ENCODE measurements at regions not wholly inside any gene's neighbourhood (a gene's known extent, or its start where the extent isn't known, plus 50 kb on each side); places are given as distances from the start of the nearest gene placed in this dataset.

- Histone ChIP-seq H3K4me3 (ENCODE audit: low read depth, low read length) (no peak overlapping the region), H3K79me2 (ENCODE audit: control insufficient read depth, insufficient read depth, low read length, unreplicated experiment) (no peaks in the 10 kb centered on the region), H3K4me1 (ENCODE audit: control insufficient read depth, insufficient read depth, low read length, unreplicated experiment) (peaks cover 11% of the 10 kb centered on the region), H3K27ac (ENCODE audit: low read depth, low read length) (no peak overlapping the region), H3K36me3 (ENCODE audit: insufficient read depth, low read length) (no peaks in the 10 kb centered on the region), H3K27me3 (ENCODE audit: insufficient read depth, low read length) (no peaks in the 10 kb centered on the region), H2AFZ (ENCODE audit: low read length, unreplicated experiment) (no peak overlapping the region)
Observed at GRCh38 chr4:176898791-176899190, 106.1 kb upstream of the VEGFC start.

- peak overlapping the region; percentile 31 for H3K4me3 ChIP-seq (ENCODE audit: low read depth, low read length)
- H3K36me3 ChIP-seq (ENCODE audit: insufficient read depth, low read length): no peaks in the 10 kb centered on the region
- H3K4me1 ChIP-seq (ENCODE audit: control insufficient read depth, insufficient read depth, low read length, unreplicated experiment): peaks cover 20% of the 10 kb centered on the region
- H3K27ac ChIP-seq (ENCODE audit: low read depth, low read length): peak overlapping the region; percentile 86
- no peaks in the 10 kb centered on the region for H3K79me2 ChIP-seq (ENCODE audit: control insufficient read depth, insufficient read depth, low read length, unreplicated experiment)
- H3K27me3 ChIP-seq (ENCODE audit: insufficient read depth, low read length): no peaks in the 10 kb centered on the region
- peak overlapping the region; percentile 11 for H2AFZ ChIP-seq (ENCODE audit: low read length, unreplicated experiment)
Observed at GRCh38 chr4:176902710-176903323, 110.1 kb upstream of the VEGFC start.

- H3K27me3 ChIP-seq (ENCODE audit: insufficient read depth, low read length): no peaks in the 10 kb centered on the region
- H2AFZ ChIP-seq (ENCODE audit: low read length, unreplicated experiment): no peak overlapping the region
- no peak overlapping the region for H3K27ac ChIP-seq (ENCODE audit: low read depth, low read length)
Observed at GRCh38 chr4:176906709-176907108, 114.0 kb upstream of the VEGFC start.

GRCh38 chr4:176910646-176911045 is 117.9 kb upstream of the VEGFC start:
- H3K27me3 ChIP-seq (ENCODE audit: insufficient read depth, low read length): no peaks in the 10 kb centered on the region
- no peaks in the 10 kb centered on the region for H3K4me1 ChIP-seq (ENCODE audit: control insufficient read depth, insufficient read depth, low read length, unreplicated experiment)
- H3K79me2 ChIP-seq (ENCODE audit: control insufficient read depth, insufficient read depth, low read length, unreplicated experiment): no peaks in the 10 kb centered on the region
- no peak overlapping the region for H3K27ac ChIP-seq (ENCODE audit: low read depth, low read length)
- no peak overlapping the region for H2AFZ ChIP-seq (ENCODE audit: low read length, unreplicated experiment)
- H3K4me3 ChIP-seq (ENCODE audit: low read depth, low read length): no peak overlapping the region
- no peaks in the 10 kb centered on the region for H3K36me3 ChIP-seq (ENCODE audit: insufficient read depth, low read length)

More at GRCh38 chr4:176906709-176907108, 114.0 kb upstream of the VEGFC start:
- H3K36me3 ChIP-seq (ENCODE audit: insufficient read depth, low read length): no peaks in the 10 kb centered on the region
- peaks cover 20% of the 10 kb centered on the region for H3K4me1 ChIP-seq (ENCODE audit: control insufficient read depth, insufficient read depth, low read length, unreplicated experiment)
- H3K4me3 ChIP-seq (ENCODE audit: low read depth, low read length): no peak overlapping the region
- H3K79me2 ChIP-seq (ENCODE audit: control insufficient read depth, insufficient read depth, low read length, unreplicated experiment): no peaks in the 10 kb centered on the region

- H3K4me3 ChIP-seq (ENCODE audit: low read depth, low read length): no peak overlapping the region
- peaks cover 32% of the 10 kb centered on the region for H3K4me1 ChIP-seq (ENCODE audit: control insufficient read depth, insufficient read depth, low read length, unreplicated experiment)
- H3K27ac ChIP-seq (ENCODE audit: low read depth, low read length): no peak overlapping the region; the same call in 1 of the 2 replicates
- H3K36me3 ChIP-seq (ENCODE audit: insufficient read depth, low read length): peaks cover 8% of the 10 kb centered on the region; the same call in 1 of the 2 replicates
- H3K79me2 ChIP-seq (ENCODE audit: control insufficient read depth, insufficient read depth, low read length, unreplicated experiment): peaks cover 6% of the 10 kb centered on the region
- no peaks in the 10 kb centered on the region for H3K27me3 ChIP-seq (ENCODE audit: insufficient read depth, low read length)
- H2AFZ ChIP-seq (ENCODE audit: low read length, unreplicated experiment): no peak overlapping the region
Observed at GRCh38 chr4:176919631-176920030, 126.9 kb upstream of the VEGFC start.

- peak overlapping the region; percentile 61 for H2AFZ ChIP-seq (ENCODE audit: low read length, unreplicated experiment)
- peaks cover 6% of the 10 kb centered on the region for H3K79me2 ChIP-seq (ENCODE audit: control insufficient read depth, insufficient read depth, low read length, unreplicated experiment)
- peaks cover 40% of the 10 kb centered on the region for H3K4me1 ChIP-seq (ENCODE audit: control insufficient read depth, insufficient read depth, low read length, unreplicated experiment)
- H3K27ac ChIP-seq (ENCODE audit: low read depth, low read length): peak overlapping the region; percentile 81
- H3K4me3 ChIP-seq (ENCODE audit: low read depth, low read length): peak overlapping the region; percentile 36
- H3K27me3 ChIP-seq (ENCODE audit: insufficient read depth, low read length): no peaks in the 10 kb centered on the region
- peaks cover 8% of the 10 kb centered on the region; the same call in 1 of the 2 replicates for H3K36me3 ChIP-seq (ENCODE audit: insufficient read depth, low read length)
Observed at GRCh38 chr4:176920694-176921093, 128.0 kb upstream of the VEGFC start.

GRCh38 chr4:176921256-176921655 is 128.5 kb upstream of the VEGFC start:
- Histone ChIP-seq H2AFZ (ENCODE audit: low read length, unreplicated experiment) (peak overlapping the region; percentile 19), H3K4me1 (ENCODE audit: control insufficient read depth, insufficient read depth, low read length, unreplicated experiment) (peaks cover 46% of the 10 kb centered on the region)

GRCh38 chr4:176924238-176924637 is 131.5 kb upstream of the VEGFC start:
- H3K36me3 ChIP-seq (ENCODE audit: insufficient read depth, low read length): 0 out of 2 replicates have a peak, but pooled peaks cover 3% of the 10 kb centered on the region
- H2AFZ ChIP-seq (ENCODE audit: low read length, unreplicated experiment): no peak overlapping the region
- no peaks in the 10 kb centered on the region for H3K27me3 ChIP-seq (ENCODE audit: insufficient read depth, low read length)
- H3K4me1 ChIP-seq (ENCODE audit: control insufficient read depth, insufficient read depth, low read length, unreplicated experiment): peaks cover 58% of the 10 kb centered on the region
- H3K4me3 ChIP-seq (ENCODE audit: low read depth, low read length): no peak overlapping the region
- H3K79me2 ChIP-seq (ENCODE audit: control insufficient read depth, insufficient read depth, low read length, unreplicated experiment): peaks cover 6% of the 10 kb centered on the region
- H3K27ac ChIP-seq (ENCODE audit: low read depth, low read length): peak overlapping the region; percentile 15

More at GRCh38 chr4:176921256-176921655, 128.5 kb upstream of the VEGFC start:
- Histone ChIP-seq H3K27me3 (ENCODE audit: insufficient read depth, low read length) (no peaks in the 10 kb centered on the region), H3K27ac (ENCODE audit: low read depth, low read length) (peak overlapping the region; percentile 81), H3K79me2 (ENCODE audit: control insufficient read depth, insufficient read depth, low read length, unreplicated experiment) (peaks cover 6% of the 10 kb centered on the region), H3K36me3 (ENCODE audit: insufficient read depth, low read length) (0 out of 2 replicates have a peak, but pooled peaks cover 8% of the 10 kb centered on the region), H3K4me3 (ENCODE audit: low read depth, low read length) (peak overlapping the region; percentile 36)

GRCh38 chr4:176925962-176926361 is 133.2 kb upstream of the VEGFC start:
- no peaks in the 10 kb centered on the region for H3K27me3 ChIP-seq (ENCODE audit: insufficient read depth, low read length)
- peaks cover 44% of the 10 kb centered on the region for H3K4me1 ChIP-seq (ENCODE audit: control insufficient read depth, insufficient read depth, low read length, unreplicated experiment)
- H3K27ac ChIP-seq (ENCODE audit: low read depth, low read length): no peak overlapping the region
- no peak overlapping the region for H3K4me3 ChIP-seq (ENCODE audit: low read depth, low read length)
- H2AFZ ChIP-seq (ENCODE audit: low read length, unreplicated experiment): no peak overlapping the region
- peaks cover 6% of the 10 kb centered on the region for H3K79me2 ChIP-seq (ENCODE audit: control insufficient read depth, insufficient read depth, low read length, unreplicated experiment)
- H3K36me3 ChIP-seq (ENCODE audit: insufficient read depth, low read length): no peaks in the 10 kb centered on the region

- Histone ChIP-seq H2AFZ (ENCODE audit: low read length, unreplicated experiment) (no peak overlapping the region), H3K36me3 (ENCODE audit: insufficient read depth, low read length) (no peaks in the 10 kb centered on the region), H3K27ac (ENCODE audit: low read depth, low read length) (peak overlapping the region; percentile 75), H3K79me2 (ENCODE audit: control insufficient read depth, insufficient read depth, low read length, unreplicated experiment) (peaks cover 6% of the 10 kb centered on the region), H3K27me3 (ENCODE audit: insufficient read depth, low read length) (no peaks in the 10 kb centered on the region), H3K4me1 (ENCODE audit: control insufficient read depth, insufficient read depth, low read length, unreplicated experiment) (peaks cover 39% of the 10 kb centered on the region), H3K4me3 (ENCODE audit: low read depth, low read length) (0 out of 2 replicates have a peak overlapping the region, but pooled peaks have one; percentile 4)
Observed at GRCh38 chr4:176927117-176927516, 134.4 kb upstream of the VEGFC start.

- no peak overlapping the region for H2AFZ ChIP-seq (ENCODE audit: low read length, unreplicated experiment)
- H3K27ac ChIP-seq (ENCODE audit: low read depth, low read length): peak overlapping the region; percentile 75
- no peak overlapping the region for H3K4me3 ChIP-seq (ENCODE audit: low read depth, low read length)
Observed at GRCh38 chr4:176927664-176928063, 134.9 kb upstream of the VEGFC start.

More at GRCh38 chr4:176927664-176928063, 134.9 kb upstream of the VEGFC start:
- Histone ChIP-seq H3K79me2 (ENCODE audit: control insufficient read depth, insufficient read depth, low read length, unreplicated experiment) (peaks cover 2% of the 10 kb centered on the region), H3K36me3 (ENCODE audit: insufficient read depth, low read length) (no peaks in the 10 kb centered on the region), H3K4me1 (ENCODE audit: control insufficient read depth, insufficient read depth, low read length, unreplicated experiment) (peaks cover 35% of the 10 kb centered on the region), H3K27me3 (ENCODE audit: insufficient read depth, low read length) (no peaks in the 10 kb centered on the region)

All from ACC112 (cell line).